ENCODE measurements at regions not wholly inside any gene's neighbourhood (a gene's known extent, or its start where the extent isn't known, plus 50 kb on each side); places are given as distances from the start of the nearest gene placed in this dataset.

GRCh38 chr11:28412029-28412428 lies 303.8 kb downstream of the METTL15 start:
- DNase-seq: no peak
- no peak overlapping the region for H3K4me3 ChIP-seq
- no peak overlapping the region for H3K27ac ChIP-seq
- H3K27me3 ChIP-seq: no peaks in the 10 kb centered on the region
- H3K36me3 ChIP-seq (ENCODE audit: low read depth, missing control alignments): no peaks in the 10 kb centered on the region
- TF ChIP-seq CTCF (IDR thresholded peaks at IDR 0.05): no peak
- no peak for TF ChIP-seq POLR2A (IDR thresholded peaks at IDR 0.05)
- H3K9me3 ChIP-seq: no peaks in the 10 kb centered on the region
- H3K4me1 ChIP-seq: no peaks in the 10 kb centered on the region
- intact Hi-C loops (cut with DNase I; ENCODE audit: low total_unique reads): no loop called here

- no peak overlapping the region for H3K27ac ChIP-seq
- no peak for TF ChIP-seq POLR2A (IDR thresholded peaks at IDR 0.05)
- no peak for TF ChIP-seq CTCF (IDR thresholded peaks at IDR 0.05)
- no peak overlapping the region for H3K4me3 ChIP-seq
- no peak for DNase-seq
- no peaks in the 10 kb centered on the region for H3K4me1 ChIP-seq
- H3K36me3 ChIP-seq (ENCODE audit: low read depth, missing control alignments): no peaks in the 10 kb centered on the region
- intact Hi-C loops (cut with DNase I; ENCODE audit: low total_unique reads): no loop called here
- H3K27me3 ChIP-seq: no peaks in the 10 kb centered on the region
- 90 to 93% methylated on average over 3 of the region's 3 CpGs for WGBS, 2 donors
- no peaks in the 10 kb centered on the region for H3K9me3 ChIP-seq
These were observed 293.3 kb downstream of the METTL15 start for GRCh38 chr11:28401446-28401845.

GRCh38 chr11:28400331-28401100 lies 292.3 kb downstream of the METTL15 start:
- no peak for DNase-seq
- WGBS, 2 donors: 80 to 81% methylated on average over 4 of the region's 4 CpGs

GRCh38 chr11:28393348-28393747 lies 285.2 kb downstream of the METTL15 start:
- WGBS, 2 donors: 68 to 81% methylated on average over 5 of the region's 5 CpGs
- Histone ChIP-seq H3K36me3 (ENCODE audit: low read depth, missing control alignments) (no peaks in the 10 kb centered on the region), H3K27me3 (no peaks in the 10 kb centered on the region), H3K4me3 (no peak overlapping the region), H3K27ac (no peak overlapping the region), H3K4me1 (no peaks in the 10 kb centered on the region), H3K9me3 (no peaks in the 10 kb centered on the region)
- no peak for DNase-seq
- intact Hi-C loops (cut with DNase I; ENCODE audit: low total_unique reads): no loop called here
- no peak for TF ChIP-seq POLR2A (IDR thresholded peaks at IDR 0.05)
- TF ChIP-seq CTCF (IDR thresholded peaks at IDR 0.05): no peak

More at GRCh38 chr11:28400331-28401100, 292.3 kb downstream of the METTL15 start:
- Histone ChIP-seq H3K4me3 (no peak overlapping the region), H3K27me3 (no peaks in the 10 kb centered on the region), H3K27ac (no peak overlapping the region), H3K9me3 (no peaks in the 10 kb centered on the region), H3K36me3 (ENCODE audit: low read depth, missing control alignments) (no peaks in the 10 kb centered on the region), H3K4me1 (no peaks in the 10 kb centered on the region)
- intact Hi-C loops (cut with DNase I; ENCODE audit: low total_unique reads): no loop called here
- TF ChIP-seq POLR2A (IDR thresholded peaks at IDR 0.05) (no peak), CTCF (IDR thresholded peaks at IDR 0.05) (no peak)

GRCh38 chr11:28384418-28384817 lies 276.2 kb downstream of the METTL15 start:
- intact Hi-C loops (cut with DNase I; ENCODE audit: low total_unique reads): no loop called here
- Histone ChIP-seq H3K9me3 (no peaks in the 10 kb centered on the region), H3K27ac (no peak overlapping the region), H3K27me3 (no peaks in the 10 kb centered on the region), H3K36me3 (ENCODE audit: low read depth, missing control alignments) (no peaks in the 10 kb centered on the region), H3K4me3 (no peak overlapping the region), H3K4me1 (no peaks in the 10 kb centered on the region)
- TF ChIP-seq CTCF (IDR thresholded peaks at IDR 0.05) (no peak), POLR2A (IDR thresholded peaks at IDR 0.05) (no peak)
- no peak for DNase-seq
- 86 to 90% methylated on average over 4 of the region's 4 CpGs for WGBS, 2 donors
